Hypothalamus (tissue), 51 donors: ENCODE measurements at regions not wholly inside any gene's neighbourhood (a gene's known extent, or its start where the extent isn't known, plus 50 kb on each side); places are given as distances from the start of the nearest gene placed in this dataset.
A peak's percentile ranks its signal among the peaks of the same experiment; 100 is the strongest.
"Not testable (repeated sequence)": the region's sequence is repeated elsewhere in the genome, so short reads cannot be mapped to it uniquely, and the experiment has no call there.

Experiments used
- DNase-seq, 51 donors: peaks; one replicate each; lab custom pipeline; 2025; lab: John Stamatoyannopoulos, UW

DNA sequence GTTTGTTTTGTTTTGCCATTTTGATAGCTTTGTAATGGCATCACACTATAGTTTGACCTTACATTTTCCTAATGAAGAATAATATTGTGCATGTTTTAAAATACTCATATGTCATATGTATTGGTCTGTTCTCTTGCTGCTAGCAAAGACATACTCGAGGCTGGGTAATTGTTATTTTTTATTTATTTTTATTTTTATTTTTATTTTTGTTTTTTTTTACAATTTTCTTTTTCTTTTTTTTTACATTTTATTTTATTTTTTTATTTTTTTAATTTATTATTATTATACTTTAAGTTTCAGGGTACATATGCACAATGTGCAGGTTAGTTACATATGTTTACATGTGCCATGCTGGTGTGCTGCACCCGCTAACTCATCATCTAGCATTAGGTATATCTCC lies 104.6 kb upstream of the GRID2 start:
- no peak for DNase-seq

DNA sequence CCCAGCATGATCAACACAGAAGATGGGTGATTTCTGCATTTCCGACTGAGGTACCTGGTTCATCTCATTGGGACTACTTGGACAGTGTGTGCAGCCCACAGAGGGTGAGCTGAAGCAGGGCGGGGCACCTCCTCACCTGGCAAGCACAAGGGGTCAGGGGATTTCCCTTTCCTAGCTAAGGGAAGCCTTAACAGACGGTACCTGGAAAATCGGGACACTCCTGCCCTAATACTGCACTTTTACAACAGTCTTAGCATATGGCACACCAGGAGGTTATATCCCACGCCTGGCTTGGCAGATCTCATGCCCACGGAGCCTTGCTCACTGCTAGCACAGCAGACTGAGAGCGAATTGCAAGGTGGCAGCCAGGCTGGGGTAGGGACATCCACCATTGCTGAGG lies 92.9 kb upstream of the GRID2 start:
- no peak for DNase-seq

DNA sequence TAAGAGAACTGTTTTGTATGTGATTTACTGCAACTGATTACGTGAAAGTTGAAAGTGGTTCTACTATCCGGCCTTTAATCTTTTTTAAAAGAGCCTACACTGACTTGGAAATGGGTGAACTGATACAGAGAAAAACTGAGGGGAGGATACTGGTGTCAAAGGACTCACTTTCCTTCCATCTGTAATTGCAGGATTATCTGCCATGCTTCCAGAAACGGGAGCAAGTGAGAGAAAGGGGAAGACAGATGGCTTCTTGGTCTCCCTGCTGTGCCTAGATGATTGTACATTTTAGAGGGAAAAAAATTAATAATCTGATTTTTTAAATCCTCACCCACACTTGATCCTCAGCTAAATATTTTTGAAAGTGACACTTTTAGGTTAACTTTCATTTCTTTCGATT lies 88.3 kb upstream of the GRID2 start:
- no peak for DNase-seq

DNA sequence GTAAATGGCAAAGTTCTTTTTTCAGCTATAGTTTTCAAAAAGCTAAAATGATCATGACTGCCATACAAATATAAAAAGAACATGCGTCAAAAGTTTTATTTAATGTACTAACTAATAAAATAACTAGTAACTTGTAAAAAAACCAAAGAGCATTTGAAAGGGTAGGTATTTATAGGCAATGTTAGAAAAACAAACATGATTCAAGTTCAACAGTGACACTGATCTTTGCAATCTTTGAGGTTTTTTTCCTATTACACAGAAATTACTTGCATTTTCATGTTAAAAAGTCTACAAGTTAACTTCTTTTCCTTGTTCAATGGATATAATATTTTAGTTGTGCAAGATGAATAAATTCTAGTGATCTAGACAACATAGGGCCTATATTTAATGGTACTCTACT lies 72.3 kb upstream of the GRID2 start:
- no peak for DNase-seq

DNA sequence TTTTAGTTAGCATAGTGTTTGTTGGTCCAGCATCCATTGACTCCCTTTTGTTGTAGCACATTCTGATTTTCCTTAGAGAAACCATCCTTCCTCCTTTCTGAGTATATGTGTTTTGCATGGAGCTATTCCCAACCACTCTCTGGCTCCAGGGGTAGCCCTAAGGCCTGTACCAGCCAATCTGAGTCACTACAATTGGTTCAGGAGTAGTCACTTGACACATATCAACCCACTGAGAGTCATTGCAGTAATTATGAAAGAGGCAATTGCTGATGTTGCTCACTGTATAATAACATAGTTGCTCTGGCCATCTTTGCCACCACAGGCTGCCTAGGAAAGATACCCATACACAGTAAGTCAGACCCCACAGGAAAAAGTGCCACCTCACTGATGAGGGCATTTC lies 71.2 kb upstream of the GRID2 start:
- no peak for DNase-seq

DNA sequence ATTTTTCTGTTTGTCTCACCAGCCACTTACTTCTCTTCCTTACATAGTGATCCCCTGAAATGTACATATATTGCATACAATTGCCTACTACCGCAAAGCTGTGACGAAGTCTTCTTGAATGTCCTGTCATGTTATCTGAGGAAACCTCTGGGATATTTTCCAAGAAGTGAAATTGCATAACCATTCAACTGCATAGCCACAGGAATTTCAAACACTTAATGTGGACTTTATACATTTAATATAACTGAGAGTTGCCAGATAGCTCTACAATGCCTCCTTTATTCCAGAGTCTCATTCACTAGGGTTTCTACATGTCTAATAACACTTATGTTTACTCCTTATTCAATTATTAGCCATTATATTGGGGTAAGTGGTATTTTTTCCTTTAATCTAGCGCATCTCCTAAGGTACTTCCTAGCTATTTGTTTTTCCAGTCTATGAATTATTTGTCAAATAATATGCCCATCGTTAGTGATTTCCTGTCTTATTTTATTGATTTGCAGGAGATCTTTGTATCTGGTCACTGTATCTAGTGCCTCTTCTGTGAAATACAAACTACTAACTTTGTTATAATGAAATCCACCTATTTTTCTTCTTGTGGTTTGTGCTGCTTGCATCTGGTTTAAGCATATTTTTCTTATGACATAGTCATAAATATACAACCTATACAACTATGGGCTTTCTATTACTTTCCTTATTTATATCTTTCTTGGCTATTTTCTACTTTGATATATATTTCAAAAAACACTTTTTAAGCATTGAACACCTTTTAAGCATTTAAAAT lies 69.2 kb upstream of the GRID2 start:
- no peak for DNase-seq

DNA sequence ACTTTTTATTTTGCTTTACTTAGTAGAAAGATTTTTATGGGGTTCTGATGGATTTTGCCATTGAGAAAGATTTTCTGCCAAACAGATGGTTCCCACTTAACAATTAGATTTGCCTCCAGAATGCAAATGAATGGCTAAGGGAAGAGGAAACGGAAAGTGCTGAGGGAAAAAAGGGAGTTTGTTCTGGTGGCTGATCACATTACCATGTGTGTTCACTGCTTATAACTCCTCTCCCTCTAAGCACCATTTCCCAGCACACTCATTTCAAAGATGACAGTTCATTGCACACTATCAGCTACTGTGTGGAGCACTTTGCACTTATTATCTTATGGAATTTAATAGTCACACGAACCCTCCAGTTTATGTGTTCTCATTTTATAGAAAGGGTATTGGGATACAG lies 68.0 kb upstream of the GRID2 start:
- no peak for DNase-seq

DNA sequence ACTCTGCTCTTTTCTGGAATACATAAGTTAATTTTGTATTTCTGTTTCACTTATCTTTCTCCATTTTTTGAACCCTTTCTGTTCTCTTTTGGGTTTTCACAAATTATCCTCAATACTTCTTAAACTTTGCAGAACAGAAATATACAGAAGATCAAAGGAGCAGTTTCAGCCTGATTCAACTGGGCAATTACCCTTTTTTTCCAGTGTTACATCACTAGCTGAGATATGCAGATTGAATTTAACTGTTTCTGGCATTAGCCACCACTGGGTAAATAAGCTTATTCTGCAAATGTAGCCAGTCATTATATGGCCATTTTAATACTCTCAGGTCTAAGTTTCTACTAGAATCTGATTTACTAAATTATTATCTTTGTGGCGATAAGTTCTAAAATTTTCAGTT lies 66.9 kb upstream of the GRID2 start:
- no peak for DNase-seq

DNA sequence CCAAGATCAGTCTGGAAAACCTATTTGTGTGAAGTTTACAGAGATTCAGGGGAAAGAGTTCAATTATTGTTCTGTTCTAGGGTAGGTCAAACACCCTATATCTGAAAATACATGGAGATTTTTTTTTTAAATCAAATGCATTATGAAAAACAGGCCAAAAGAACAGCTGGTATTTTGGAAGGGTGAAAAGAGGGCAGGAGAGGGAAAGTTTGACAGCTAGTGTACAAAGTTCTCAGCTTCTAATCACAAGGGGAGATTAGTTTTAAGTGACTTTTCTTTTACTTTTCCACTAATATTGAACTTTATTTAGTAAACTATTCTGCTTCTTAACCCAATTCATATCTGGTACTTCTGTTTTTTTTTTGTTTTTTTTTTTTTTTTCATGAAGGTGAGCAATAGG lies 66.2 kb upstream of the GRID2 start:
- no peak for DNase-seq

DNA sequence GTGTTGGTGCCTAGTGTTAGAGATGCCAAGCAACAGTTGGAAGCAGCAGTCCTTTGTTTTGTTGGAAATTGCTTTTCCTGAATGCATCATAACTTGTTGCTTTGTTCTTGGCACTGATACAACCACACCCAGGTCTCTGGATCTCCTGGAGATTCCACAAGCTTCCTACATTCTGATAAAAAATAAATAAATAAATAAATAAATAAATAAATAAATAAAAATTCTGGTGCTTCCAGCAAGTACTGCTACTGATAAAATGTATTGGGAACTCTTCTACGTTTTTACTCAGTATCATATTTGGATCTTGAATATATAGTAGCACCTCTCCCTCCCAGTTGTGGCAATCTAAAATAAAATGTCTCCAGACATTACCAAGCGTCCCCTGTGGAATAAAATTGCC lies 62.7 kb upstream of the GRID2 start:
- DNase-seq: no peak

DNA sequence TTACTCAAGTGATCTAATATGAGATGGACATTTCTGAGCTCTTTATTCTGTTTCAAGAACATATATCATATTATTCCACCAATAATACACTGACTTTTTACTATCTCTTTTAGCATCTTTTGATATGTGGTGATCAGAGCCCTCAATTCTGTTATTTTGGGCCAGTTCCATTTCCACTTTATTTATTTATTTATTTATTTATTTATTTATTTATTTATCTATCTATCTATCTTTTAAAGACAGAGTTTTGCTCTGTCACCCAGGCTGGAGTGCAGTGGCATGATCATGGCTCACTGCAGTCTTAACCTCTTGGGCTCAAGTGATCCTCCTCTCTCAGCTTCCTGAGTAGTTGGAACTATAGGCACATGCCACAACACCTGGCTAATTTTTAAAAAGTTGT lies 57.4 kb upstream of the GRID2 start:
- no peak for DNase-seq

DNA sequence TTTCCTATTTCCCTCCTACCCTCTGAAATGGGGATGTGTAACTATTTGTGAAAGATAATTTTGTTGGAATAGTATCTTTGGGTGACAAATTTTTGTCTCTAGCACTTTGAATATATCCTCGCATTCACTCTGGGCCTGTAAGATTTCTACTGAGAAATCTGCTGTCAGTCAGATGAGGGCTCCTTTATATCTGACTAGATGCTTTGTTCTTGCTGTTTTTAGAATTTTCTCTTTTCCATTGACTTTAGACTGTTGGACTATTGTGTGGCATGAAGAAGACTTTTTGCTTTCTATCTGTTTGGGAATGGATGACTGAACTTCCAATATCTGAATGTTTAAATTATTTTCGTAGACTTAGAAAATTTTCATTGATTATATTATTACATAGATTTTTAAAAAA lies 54.2 kb upstream of the GRID2 start:
- peak in 1 of 51 donors; percentile 21 for DNase-seq

DNA sequence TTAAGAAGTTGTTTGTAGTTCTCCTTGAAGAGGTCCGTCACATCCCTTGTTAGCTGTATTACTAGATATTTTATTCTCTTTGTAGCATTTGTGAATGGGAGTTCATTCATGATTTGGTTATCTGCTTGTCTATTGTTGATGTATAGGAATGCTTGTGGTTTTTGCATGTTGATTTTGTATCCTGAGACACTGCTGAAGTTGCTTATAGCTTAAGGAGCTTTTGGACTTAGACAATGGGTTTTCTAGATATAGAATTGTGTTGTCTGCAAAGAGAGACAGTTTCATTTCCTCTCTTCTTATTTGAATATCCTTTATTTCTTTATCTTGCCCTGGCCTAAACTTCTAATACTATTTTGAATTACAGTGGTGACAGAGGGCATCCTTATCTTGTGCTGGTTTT lies 52.1 kb upstream of the GRID2 start:
- no peak for DNase-seq

DNA sequence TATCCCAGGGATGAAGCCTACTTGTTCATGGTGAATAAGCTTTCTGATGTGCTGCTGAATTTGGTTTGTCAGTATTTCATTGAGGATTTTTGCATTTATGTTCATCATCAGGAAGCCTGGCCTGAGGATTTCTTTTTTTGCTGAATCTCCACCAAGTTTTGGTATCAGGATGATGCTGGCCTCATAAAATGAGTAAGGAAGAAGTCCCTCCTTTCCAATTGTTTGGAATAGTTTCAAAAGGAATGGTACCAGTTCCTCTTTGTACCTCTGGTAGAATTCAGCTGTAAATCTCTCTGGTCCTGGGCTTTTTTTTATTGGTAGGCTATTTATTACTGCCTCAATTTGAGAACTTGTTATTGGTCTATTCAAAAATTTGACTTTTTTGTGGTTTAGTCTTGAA lies 51.4 kb upstream of the GRID2 start:
- not testable (repeated sequence) for DNase-seq

DNA sequence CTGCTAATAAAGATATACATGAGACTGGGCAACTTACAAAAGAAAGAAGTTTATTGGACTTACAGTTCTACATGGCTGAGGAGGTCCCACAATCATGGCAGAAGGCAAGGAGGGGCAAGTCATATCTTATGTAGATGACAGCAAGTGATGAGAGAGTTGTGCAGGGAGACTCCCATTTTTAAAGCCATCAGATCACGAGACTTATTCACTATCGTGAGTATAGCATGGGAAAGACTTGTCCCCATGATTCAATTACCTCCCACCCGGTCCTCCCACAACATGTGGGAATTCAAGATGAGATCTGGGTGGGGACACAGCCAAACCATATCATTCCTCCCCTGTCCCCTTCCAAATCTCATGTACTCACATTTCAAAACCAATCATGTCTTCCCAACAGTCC lies 50.9 kb upstream of the GRID2 start:
- DNase-seq: no peak

DNA sequence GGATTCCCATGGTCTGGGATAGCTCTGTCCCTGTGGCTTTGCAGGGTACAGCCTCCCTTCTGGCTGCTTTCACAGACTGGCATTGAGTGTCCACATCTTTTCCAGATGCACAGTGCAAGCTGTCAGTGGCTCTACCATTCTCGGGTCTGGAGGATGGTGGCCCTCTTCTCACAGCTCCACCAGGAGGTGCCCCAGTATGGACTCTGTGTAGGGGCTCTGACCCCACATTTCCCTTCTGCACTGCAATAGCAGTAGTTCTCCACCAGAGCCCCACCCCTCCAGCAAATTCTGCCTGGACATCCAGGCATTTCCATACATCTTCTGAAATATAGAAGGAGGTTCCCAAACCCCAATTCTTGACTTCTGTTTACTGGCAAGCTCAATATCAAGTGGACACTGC lies 50.2 kb upstream of the GRID2 start:
- no peak for DNase-seq
